Forelimb muscle (tissue), 1 donor: ENCODE measurements at regions not wholly inside any gene's neighbourhood (a gene's known extent, or its start where the extent isn't known, plus 50 kb on each side); places are given as distances from the start of the nearest gene placed in this dataset.

ENCODE experiments used
- DNase-seq: peaks from one replicate; pipeline ENCODE4 v3.0.0-alpha.2; 2013; ENCODE audit warnings: low read depth

- DNase-seq = no peak
Measured at GRCh38 chr14:97850886-97851285, 1053.7 kb downstream of the VRK1 start.

- DNase-seq = no peak
Measured at GRCh38 chr14:97851428-97851995, 1054.3 kb downstream of the VRK1 start.

DNA sequence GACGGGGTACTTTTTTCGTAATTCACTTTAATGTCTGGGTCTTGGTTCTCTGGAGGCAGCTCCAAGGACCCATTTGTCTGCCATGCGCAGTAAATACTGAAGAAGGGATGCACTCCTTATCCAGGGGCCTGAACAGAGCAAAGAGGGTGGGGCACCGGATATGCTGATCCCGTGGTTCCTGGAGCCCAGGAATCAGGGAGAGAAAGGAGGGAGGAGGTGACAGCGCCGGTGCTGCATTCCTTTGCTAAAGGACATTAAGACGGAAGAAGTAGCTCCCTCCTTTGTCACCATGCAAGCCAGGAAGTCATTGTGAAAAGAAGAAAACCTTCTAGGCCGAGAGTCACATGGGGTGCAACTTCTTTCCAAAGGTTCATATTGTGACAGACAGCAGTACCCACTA is 1057.7 kb downstream of the VRK1 start:
- no peak for DNase-seq

DNA sequence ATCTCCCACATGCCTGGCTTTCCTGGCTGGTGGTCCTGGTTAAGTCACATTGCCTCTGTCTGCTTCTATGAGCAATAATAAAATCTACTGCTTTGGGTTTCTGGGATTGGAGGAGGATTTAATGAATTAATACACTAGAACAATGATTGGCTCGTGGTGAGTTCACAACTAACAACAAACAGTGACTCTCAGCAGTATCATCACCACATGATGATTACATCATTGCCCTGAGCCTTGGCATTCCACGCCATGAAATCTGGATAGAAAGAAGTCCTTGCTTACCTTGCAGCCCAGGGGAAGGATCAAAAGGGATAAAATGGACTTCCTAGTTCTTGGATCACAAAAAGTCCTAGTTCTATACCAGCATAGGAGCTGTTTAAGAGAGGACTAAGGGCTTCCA is 1069.0 kb downstream of the VRK1 start:
- no peak for DNase-seq

DNA sequence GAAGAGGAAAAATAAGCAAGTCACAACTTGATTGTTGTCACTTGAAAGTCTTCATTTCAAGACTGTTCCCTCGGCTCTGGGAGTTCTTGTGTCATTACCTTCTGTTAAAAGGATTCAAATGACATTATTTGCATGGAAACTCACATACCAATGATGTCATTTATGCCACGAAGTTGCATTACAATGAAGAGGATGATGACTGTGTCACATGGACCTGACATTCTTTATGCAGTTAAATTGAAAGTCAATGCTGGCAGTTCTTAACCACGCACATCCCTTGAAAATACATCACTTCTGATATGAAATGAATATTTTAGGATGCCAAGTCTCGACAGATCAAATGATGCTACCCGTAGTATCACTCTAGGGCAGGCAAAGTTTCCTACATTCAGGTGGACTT is 1069.5 kb downstream of the VRK1 start:
- no peak for DNase-seq

DNA sequence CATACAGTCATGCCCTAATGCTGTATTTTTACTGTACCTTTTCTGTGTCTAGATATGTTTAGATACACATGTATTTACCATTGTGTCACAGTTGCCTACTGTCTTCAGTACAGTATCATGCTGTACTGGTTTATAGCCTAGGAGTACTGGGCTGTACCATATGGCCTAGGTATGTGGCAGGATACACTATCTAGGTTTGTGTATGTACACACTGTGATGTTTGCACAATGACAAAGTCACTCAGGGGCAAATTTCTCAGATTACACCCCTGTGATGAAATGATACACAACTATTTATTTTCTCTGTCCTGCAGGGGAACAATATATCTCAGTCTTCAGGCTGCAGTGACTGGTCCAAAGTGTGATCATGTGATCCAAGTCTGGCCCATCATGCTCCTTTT is 1076.1 kb downstream of the VRK1 start:
- no peak for DNase-seq

DNA sequence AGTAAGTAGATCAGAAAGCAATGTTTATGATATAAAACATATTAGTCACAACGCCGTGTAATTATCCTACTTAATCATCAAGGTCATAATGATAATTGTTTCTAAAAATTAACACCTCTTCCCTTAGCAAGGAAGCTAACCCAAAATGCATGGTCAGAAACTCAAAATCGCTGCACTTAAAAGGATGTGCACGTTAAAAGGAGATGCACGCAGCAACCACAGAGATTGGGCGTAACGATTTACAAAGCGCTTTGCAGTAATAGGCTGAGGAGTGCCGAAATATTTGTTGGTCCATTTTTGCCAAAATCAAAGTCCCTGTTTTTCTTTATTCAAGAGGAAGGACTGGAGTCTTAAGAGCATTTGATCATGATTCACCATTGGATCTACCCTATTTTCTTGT is 1077.2 kb downstream of the VRK1 start:
- DNase-seq = no peak

DNA sequence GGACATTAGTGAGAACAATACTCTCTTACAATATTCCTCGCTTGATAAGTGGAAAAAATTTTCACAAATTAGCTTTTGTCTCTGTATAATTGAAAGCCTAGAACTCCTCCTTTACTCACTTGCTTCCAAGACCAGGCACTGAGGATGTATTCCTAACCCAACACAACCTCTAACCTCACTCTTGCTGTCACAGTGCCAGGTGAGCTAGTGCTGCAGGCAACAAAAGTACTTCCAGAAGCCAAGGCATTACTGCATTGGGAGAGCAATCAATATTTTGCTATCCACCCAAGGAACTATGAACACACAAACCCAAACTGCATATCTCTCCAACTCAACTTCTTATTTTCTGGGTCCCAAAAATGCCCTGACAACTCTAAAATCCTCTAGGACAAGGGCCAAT is 1081.0 kb downstream of the VRK1 start:
- no peak for DNase-seq

GRCh38 chr14:97878727-97879126 is 1081.5 kb downstream of the VRK1 start:
- peak; percentile 36 for DNase-seq

GRCh38 chr14:97887690-97888089 is 1090.5 kb downstream of the VRK1 start:
- DNase-seq = no peak

GRCh38 chr14:97888331-97888730 is 1091.1 kb downstream of the VRK1 start:
- DNase-seq = no peak

DNA sequence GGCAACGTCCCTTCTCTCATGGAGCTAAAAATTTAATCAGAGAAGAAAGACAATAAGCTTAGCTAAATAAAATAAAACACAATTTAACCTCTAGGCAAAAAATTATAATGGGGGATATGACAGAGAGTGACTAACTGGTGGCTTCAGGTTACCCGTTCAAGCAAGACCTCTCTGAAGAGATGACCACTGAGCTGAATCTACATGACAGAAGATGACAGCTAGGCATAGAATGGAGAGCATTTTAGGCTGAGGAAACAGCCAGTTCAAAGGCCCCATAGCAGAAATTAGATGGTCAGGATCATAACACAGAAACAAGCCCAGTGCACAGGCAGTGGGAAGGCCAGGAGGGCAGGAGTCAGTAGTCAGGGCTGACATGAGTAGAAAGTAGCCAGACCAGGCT is 1094.3 kb downstream of the VRK1 start:
- no peak for DNase-seq

DNA sequence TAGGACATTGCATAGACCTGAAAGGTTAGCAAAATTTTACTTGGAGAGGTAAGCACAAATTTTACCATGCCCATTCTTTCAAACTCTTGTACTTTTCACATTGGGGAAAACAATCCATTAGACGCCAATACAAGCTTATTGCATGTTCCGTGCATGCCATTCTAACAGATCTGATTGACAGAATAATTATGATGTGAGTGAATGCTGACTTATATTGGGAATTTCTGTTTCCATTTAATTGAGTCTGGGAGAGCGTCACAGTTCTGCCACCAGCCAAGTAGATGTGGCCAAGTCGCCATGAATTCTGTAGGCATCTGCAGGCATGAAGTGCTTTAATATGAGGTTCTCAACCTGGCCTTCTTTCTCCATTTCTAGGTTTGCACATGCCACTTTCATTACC is 1097.4 kb downstream of the VRK1 start:
- no peak for DNase-seq

GRCh38 chr14:97900196-97900854 is 1103.1 kb downstream of the VRK1 start:
- no peak for DNase-seq

- no peak for DNase-seq
Measured at GRCh38 chr14:97902630-97903029, 1105.4 kb downstream of the VRK1 start.

GRCh38 chr14:97903821-97904220 is 1106.6 kb downstream of the VRK1 start:
- DNase-seq = no peak

DNA sequence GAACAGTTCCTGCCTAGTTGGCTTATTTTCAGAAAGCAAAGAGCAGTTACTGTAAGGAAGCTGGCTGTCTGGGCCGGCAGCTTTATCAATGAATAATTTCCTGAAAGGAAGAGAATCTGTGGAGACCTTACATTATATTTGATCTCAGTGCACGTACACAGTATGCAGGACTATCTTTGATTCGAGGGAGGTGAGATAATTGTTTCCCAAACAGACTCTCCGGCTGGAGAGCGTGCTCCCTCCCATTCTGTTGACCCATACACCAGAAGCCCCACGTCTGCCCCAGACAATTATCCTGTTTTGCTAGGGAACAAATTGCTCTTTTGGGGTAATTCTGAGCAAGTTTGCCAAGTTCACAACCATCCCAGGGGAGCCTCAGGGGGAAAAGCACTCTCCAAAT is 1115.0 kb downstream of the VRK1 start:
- DNase-seq = no peak

- DNase-seq = no peak
Measured at GRCh38 chr14:97916100-97916499, 1118.9 kb downstream of the VRK1 start.

- DNase-seq = no peak
Measured at GRCh38 chr14:97916669-97917568, 1119.7 kb downstream of the VRK1 start.

GRCh38 chr14:97920201-97920600 is 1123.0 kb downstream of the VRK1 start:
- no peak for DNase-seq

DNA sequence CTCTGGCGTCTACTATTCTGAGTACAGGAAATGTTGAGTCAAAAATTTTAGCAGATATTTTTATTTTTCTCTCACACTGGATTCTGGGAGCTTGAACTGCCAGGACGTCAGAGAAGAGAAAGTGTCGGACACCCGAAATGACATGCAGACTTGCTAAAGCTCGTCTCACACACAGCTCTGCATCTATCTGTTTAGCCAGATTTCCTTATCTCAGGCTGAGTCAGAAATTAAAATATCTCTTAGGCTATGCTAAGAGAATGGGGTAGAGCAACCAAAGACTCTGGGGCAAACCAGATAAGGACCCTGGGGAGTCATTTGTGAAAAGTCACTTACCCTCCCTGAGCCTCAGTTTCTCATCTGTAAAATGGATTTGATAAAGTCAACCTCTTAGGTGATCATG is 1124.1 kb downstream of the VRK1 start:
- DNase-seq = no peak

DNA sequence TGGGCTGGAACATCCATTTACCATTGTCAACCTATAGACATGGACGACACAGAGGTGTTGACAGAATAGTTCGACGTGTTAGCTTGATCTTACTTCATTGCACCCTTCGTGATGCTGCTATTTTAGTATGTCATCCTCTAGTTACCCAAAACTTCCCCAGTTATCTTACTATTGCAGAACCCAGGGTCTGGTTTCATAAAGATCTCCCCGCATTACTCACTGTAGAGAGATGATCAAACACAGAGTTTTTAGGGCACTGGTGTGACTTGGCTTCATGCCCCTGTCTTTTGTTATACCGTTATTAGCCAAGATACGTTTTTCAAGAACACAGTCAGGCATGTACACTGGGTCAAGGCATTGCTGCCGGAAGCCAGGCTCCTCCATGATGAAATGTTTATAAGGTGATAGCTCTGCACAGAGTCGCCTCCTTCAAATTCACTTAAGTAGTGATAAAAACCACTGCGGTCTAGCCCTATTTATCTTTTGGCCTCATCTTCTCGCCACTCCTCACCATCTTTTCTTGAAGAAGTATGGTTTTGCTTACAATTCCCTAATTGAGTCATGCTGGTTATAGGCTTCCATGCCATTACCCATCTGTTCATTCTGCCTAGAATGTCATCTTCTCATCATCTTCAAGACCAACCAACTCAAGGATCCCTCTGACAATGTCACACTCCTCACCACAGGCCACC is 1127.9 kb downstream of the VRK1 start:
- no peak for DNase-seq
